Liver (tissue), 3 donors: ENCODE measurements at regions not wholly inside any gene's neighbourhood (a gene's known extent, or its start where the extent isn't known, plus 50 kb on each side); places are given as distances from the start of the nearest gene placed in this dataset.

Experiments used
- ATF3 ChIP-seq: IDR thresholded peaks from 2 replicates; pipeline ENCODE4 v1.6.1; 2016; ENCODE audit warnings: antibody characterized with exemption
- CTCF ChIP-seq: fragments of 150-350 bp; IDR thresholded peaks from 2 replicates; pipeline ENCODE4 v1.5.1; 2017; ENCODE audit warnings: improper control_type of control experiment, low read depth, low read length; ENCODE audit not compliant: missing input control
- EGR1 ChIP-seq, 2 donors: IDR thresholded peaks; 2 replicates each; pipeline ENCODE4 v1.6.1; 2016 to 2018; ENCODE audit warnings: antibody characterized with exemption in 2 of 2, low read depth in 2 of 2
- GABPA ChIP-seq, 2 donors: IDR thresholded peaks in 1 of 2; conservative IDR thresholded peaks in 1 of 2; 2 replicates each; pipeline ENCODE4 v1.6.1; 2016; ENCODE audit warnings: antibody characterized with exemption in 2 of 2, mild to moderate bottlenecking in 1 of 2, moderate library complexity in 1 of 2
- HNF4G ChIP-seq: IDR thresholded peaks from 2 replicates; pipeline ENCODE4 v1.6.1; 2016; ENCODE audit warnings: antibody characterized with exemption
- JUND ChIP-seq, 2 donors: IDR thresholded peaks; 2 replicates each; pipeline ENCODE4 v1.6.1; 2016; ENCODE audit warnings: antibody characterized with exemption in 2 of 2
- MAX ChIP-seq: IDR thresholded peaks from 2 replicates; pipeline ENCODE4 v1.6.1; 2016; ENCODE audit warnings: antibody characterized with exemption
- RXRA ChIP-seq, 2 donors: IDR thresholded peaks; 2 replicates each; pipeline ENCODE4 v1.6.1; 2017 to 2018; ENCODE audit warnings: antibody characterized with exemption in 2 of 2, mild to moderate bottlenecking in 1 of 2
- SP1 ChIP-seq: IDR thresholded peaks from 2 replicates; pipeline ENCODE4 v1.6.1; 2018; ENCODE audit warnings: antibody characterized with exemption, mild to moderate bottlenecking
- TF ChIP-seq, protein P1 (sequence below): IDR thresholded peaks from 2 replicates; pipeline ENCODE4 v1.6.1; 2016; ENCODE audit warnings: antibody characterized with exemption
- TF ChIP-seq, protein P2 (sequence below): IDR thresholded peaks from 2 replicates; pipeline ENCODE4 v1.6.1; 2016; ENCODE audit warnings: antibody characterized with exemption, mild to moderate bottlenecking
- donor health status: healthy.
- donor health status: healthy.

DNA sequence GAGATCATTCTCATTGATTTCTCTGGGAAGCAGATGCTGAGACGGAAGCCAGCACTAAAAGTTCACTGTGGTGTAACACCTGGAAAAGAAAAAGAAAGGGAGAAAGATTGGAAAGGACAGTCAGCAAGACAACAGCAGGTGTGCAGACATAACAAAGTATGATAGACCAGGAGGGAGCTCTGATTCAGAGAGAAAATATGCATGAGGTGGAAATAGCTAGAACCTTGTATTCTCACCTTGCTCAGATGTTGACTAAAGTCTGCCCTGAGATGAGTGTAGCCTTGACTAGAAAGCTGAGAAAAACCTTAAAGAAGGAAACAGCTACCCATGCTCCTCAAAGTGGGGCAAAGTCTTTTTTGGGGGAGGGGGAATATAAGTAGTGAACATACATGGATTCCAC lies 1711.8 kb downstream of the EFNB2 start:
- no peak for TF ChIP-seq JUND (IDR thresholded peaks at IDR 0.05)
- no peak for TF ChIP-seq CTCF
- TF ChIP-seq HNF4G = no peak
- TF ChIP-seq MAX = no peak
- TF ChIP-seq, protein P1, sequence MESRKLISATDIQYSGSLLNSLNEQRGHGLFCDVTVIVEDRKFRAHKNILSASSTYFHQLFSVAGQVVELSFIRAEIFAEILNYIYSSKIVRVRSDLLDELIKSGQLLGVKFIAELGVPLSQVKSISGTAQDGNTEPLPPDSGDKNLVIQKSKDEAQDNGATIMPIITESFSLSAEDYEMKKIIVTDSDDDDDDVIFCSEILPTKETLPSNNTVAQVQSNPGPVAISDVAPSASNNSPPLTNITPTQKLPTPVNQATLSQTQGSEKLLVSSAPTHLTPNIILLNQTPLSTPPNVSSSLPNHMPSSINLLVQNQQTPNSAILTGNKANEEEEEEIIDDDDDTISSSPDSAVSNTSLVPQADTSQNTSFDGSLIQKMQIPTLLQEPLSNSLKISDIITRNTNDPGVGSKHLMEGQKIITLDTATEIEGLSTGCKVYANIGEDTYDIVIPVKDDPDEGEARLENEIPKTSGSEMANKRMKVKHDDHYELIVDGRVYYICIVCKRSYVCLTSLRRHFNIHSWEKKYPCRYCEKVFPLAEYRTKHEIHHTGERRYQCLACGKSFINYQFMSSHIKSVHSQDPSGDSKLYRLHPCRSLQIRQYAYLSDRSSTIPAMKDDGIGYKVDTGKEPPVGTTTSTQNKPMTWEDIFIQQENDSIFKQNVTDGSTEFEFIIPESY = no peak
- no peak for TF ChIP-seq ATF3
- TF ChIP-seq SP1 = no peak
- TF ChIP-seq RXRA (IDR thresholded peaks at IDR 0.05) = no peak
- TF ChIP-seq, protein P2, sequence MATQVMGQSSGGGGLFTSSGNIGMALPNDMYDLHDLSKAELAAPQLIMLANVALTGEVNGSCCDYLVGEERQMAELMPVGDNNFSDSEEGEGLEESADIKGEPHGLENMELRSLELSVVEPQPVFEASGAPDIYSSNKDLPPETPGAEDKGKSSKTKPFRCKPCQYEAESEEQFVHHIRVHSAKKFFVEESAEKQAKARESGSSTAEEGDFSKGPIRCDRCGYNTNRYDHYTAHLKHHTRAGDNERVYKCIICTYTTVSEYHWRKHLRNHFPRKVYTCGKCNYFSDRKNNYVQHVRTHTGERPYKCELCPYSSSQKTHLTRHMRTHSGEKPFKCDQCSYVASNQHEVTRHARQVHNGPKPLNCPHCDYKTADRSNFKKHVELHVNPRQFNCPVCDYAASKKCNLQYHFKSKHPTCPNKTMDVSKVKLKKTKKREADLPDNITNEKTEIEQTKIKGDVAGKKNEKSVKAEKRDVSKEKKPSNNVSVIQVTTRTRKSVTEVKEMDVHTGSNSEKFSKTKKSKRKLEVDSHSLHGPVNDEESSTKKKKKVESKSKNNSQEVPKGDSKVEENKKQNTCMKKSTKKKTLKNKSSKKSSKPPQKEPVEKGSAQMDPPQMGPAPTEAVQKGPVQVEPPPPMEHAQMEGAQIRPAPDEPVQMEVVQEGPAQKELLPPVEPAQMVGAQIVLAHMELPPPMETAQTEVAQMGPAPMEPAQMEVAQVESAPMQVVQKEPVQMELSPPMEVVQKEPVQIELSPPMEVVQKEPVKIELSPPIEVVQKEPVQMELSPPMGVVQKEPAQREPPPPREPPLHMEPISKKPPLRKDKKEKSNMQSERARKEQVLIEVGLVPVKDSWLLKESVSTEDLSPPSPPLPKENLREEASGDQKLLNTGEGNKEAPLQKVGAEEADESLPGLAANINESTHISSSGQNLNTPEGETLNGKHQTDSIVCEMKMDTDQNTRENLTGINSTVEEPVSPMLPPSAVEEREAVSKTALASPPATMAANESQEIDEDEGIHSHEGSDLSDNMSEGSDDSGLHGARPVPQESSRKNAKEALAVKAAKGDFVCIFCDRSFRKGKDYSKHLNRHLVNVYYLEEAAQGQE = no peak
- no peak for TF ChIP-seq EGR1 (IDR thresholded peaks at IDR 0.05; ENCODE audit: low read depth in 2 of 2)
- no peak for TF ChIP-seq GABPA (IDR thresholded peaks at IDR 0.05 in 1 of 2, conservative IDR thresholded peaks at IDR 0.05 in 1 of 2)
